Prostate gland (tissue), 2 donors: ENCODE measurements at regions not wholly inside any gene's neighbourhood (a gene's known extent, or its start where the extent isn't known, plus 50 kb on each side); places are given as distances from the start of the nearest gene placed in this dataset.

Source experiments
- POLR2AphosphoS5 ChIP-seq: sonication (generic); formaldehyde crosslinking; IDR thresholded peaks from one replicate; pipeline ENCODE4 v1.6.1; 2017; ENCODE audit warnings: antibody characterized with exemption
- TF ChIP-seq, protein P1 (sequence below), 4 experiments: fragments of 200-600 bp in 2 of 4; fragments of 450-650 bp in 2 of 4; sonication (generic) in 2 of 4; IDR thresholded peaks; 1 replicate in 3 of 4; 2 replicates in 1 of 4; pipeline ENCODE4 v1.5.1; 2016 to 2019; ENCODE audit warnings: antibody characterized with exemption in 4 of 4, mild to moderate bottlenecking in 2 of 4, moderate library complexity in 2 of 4

DNA sequence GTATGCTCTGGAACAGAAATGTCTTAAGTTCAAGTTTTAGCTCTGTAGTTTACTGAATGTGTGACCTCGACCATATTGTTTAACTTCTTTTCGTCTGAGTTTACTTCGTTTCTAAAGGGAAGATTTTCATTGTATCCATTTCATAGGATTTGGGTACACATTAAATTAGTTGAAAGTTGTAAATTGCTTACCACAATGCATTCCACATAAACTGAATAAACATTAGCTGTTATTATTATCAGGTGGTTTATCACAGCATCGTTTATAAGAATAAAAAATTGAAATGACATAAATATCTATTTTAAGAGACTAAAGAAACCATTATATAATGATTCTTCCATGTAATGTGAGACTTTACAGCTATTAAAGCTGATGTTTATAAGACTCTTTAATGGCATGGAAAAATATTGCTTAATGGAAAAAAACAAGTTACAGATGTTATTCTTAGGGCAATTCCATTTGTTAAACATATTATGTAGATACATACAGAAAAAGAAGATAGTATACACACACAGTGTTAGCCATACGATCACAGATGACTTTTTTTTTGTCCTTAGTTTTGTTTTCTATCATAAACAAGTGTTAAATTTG is 342.3 kb upstream of the SGO1 start:
- TF ChIP-seq, protein P1, sequence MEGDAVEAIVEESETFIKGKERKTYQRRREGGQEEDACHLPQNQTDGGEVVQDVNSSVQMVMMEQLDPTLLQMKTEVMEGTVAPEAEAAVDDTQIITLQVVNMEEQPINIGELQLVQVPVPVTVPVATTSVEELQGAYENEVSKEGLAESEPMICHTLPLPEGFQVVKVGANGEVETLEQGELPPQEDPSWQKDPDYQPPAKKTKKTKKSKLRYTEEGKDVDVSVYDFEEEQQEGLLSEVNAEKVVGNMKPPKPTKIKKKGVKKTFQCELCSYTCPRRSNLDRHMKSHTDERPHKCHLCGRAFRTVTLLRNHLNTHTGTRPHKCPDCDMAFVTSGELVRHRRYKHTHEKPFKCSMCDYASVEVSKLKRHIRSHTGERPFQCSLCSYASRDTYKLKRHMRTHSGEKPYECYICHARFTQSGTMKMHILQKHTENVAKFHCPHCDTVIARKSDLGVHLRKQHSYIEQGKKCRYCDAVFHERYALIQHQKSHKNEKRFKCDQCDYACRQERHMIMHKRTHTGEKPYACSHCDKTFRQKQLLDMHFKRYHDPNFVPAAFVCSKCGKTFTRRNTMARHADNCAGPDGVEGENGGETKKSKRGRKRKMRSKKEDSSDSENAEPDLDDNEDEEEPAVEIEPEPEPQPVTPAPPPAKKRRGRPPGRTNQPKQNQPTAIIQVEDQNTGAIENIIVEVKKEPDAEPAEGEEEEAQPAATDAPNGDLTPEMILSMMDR (IDR thresholded peaks at IDR 0.05), result no peak
- no peak for TF ChIP-seq POLR2AphosphoS5
